ENCODE measurements at regions not wholly inside any gene's neighbourhood (a gene's known extent, or its start where the extent isn't known, plus 50 kb on each side); places are given as distances from the start of the nearest gene placed in this dataset.
"Not testable (repeated sequence)": the region's sequence is repeated elsewhere in the genome, so short reads cannot be mapped to it uniquely, and the experiment has no call there.

DNA sequence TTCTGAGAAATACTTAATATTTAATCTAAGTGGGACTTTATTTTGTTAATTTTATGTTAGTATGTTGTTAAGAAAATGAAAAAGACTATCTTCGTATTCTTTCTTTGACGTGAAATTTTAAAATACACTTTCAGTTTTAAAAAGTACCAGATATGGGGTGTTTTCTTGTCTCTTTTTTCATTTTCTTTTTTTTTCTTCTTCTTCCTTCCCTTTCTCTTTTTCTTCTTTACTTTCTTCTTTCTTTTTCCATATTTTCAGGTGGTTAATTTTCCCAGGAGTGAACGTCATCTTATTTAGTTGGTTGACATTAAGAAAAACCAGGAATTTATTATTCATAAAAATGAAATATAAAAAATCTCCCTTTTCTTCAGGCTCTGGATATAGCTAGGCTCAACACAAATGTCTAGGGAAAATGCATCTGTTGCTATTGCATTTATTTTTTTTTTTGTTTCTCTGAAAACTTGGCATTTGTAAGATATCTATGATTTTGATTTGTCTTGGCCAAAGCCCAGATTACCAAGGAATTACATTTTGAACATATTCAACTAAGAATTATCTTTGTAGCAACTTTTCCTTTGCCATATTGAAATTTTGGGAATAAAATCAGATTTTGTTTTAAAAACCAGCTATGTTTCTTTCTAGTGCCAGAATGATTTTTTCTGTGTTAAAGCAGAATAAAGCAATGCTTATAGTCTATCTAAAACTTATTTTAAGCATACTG, 241.3 kb upstream of the FOXP2 start:
- no peak for DNase-seq

DNA sequence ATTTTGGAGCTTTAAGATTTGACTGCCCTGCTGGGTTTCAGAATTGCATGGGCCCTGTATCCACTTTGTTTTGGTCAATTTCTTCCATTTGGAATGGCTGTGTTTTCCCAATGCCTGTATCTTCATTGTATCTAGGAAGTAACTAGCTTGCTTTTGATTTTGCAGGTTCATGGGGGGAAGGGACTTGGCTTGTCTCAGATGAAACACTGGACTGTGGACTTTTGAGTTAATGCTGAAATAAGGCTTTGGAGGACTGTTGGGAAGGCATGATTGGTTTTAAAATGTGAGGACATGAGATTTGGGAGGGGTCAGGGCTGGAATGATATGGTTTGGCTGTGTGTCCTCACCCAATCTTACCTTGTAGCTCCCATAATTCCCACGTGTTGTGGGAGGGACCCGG, 245.2 kb upstream of the FOXP2 start:
- DNase-seq: not testable (repeated sequence)

DNA sequence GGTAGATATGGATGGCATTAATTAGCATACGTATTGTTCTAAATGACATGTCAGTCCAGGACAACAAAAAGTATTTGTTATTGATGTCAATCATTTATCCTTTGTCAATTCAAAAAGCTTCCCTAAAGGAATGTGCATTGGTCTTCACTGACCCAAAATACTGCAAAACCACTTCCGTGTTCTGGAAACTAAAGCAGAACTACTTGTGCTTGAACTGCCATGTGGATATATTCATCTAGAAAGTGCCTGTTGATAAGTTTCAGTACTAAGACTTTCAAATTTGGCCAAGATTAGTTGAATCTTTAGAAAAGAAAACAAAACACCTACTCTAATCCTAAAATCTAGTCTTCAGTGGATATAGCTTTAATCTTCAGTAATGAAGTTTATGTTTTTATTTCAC, 242.1 kb upstream of the PPP1R3A start:
- DNase-seq: no peak

DNA sequence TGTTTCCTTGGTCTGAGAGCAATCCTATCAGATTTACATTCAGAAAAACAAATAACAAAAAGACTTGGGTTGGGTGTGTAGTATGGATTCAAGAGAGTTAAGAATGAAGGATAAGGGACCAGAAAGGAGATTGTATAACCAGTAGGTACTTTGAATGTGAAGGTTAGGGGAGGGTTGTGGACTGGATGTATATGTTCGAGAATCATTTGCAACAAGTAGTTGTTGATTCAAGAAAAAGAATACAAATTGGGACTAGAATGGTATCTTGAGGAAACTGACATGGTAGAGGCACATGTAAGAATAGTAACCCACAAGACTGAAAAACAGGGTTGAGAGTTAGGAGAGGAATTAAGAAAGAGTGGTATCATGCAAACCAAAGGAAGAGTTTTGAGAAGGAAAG, 240.0 kb upstream of the PPP1R3A start:
- no peak for DNase-seq

DNA sequence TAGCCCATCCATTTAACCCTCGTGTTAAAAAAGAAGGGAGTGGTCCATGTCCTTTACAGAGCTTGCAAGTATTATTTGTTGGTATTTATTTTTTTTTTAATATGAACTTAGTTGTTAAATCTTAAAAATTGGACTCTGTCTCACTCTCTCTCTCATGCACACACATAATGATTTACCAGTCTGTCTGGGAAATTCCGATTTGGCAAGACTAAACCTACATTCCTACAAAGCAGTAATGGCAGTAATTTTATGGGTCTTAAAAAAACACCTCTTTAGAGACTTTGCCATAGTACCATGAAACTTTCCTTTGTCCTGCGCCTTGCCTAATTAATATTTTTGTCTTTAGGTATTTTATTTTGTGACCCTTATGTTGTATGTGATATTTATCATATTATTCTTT, 239.5 kb upstream of the PPP1R3A start:
- no peak for DNase-seq

DNA sequence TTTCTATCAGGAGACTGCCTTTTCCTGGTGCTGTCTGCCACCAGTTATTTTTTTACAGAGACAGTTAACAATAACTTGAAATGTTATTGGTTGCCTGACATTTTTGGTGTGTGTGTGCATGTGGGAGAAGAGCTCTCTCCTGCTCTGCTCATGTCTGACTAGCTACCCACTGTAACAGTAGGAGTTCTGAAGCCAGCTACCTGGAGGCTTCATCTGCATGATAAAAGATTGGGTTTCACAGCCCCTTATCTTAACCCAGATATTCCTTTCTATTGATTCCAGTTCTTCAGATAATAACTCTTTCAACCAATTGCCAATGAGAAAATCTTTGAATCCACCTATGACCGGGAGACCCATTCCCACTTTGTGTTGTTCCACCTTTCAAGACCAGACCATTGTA, 237.4 kb upstream of the PPP1R3A start:
- DNase-seq: no peak

DNA sequence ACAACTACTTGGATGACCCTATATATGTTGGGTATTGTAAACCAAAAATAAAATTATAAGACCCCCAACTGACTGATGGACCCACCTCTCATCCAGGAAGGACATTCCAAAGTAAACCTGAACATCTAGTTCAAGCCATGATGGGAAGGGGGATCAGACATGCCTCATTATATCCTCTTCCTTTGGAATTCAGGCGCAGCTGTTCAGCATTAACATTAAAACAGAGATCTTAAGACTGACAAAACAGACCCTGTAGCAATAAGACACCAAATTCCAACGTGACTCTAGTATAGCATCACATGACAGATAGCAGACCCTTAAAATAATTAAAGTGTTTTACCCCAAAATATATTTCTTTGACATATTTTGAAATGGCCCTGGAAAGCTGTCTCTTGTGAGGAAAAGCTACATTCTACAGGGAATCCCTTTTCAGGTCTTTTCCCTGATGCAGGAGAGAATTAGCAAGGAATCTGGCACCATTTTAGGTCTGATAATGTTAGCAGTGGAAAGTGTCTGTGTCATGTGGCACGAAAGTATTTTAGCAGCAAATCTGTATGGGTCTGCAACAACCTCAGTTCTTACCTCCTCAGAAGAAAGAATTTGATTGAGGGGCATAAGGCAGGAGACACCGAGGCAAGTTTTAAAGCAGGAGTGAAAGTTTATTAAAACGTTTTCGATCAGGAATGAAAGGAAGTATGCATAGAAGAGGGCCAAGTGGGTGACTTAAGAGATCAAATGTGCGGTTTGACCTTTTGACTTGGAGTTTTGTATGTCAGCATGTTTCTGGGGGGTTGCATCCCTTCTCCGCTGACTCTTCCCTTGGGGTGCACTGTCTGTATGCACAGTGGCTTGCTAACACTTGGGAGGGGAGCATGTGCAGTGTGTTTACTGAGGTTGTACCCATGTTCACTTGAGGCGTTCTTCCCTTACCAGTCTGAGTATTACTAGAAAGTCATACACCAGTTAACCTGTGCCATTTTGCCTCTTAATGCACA, 236.6 kb upstream of the PPP1R3A start:
- no peak for DNase-seq

DNA sequence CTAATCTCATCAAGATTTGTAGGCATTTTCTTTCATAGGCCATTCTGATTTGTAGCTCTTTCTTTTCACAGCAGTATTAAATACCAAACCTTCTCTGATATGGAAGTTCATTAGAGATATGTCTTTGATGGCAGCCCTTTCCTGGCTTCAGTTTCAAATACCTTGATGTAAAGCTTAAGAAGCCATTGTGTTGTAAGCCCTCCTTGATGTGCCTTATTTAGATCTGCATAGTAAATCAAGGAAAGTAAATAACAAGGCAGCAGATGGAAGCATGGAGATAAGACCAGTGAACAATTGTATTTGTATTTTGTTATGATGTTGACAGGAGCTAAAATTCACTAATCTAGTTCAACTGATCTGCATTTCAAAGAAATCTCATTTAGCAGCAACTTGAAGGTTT, 234.9 kb upstream of the PPP1R3A start:
- no peak for DNase-seq

DNA sequence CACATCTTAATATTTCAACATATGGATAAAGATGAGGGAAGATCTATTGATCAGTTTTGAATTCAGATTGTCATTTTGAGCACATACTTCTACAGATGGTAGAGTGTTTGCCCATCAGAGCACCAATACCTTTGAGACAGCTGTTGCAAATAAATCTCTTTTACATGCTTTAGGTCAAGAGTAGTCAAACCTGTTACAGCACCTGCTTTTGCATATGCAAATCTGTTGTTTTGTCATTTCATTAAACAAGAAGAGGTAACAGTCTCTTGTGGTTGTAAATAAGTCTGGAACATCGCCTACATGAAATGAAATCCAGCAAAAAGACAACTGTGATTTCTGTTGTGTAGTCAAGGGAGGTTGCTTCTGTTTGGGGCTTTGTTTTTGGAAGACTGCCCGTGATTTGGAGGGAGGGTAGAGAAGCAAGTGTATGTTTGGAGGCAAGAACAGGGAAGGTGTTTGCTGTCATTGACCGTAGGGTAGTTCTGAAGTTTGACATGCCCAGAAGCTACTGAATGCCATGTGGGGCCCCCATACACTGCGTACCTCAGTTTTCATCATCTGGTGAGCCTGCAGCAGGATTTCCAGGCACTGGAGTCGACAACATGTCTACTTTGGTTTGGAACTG, 233.6 kb upstream of the PPP1R3A start:
- no peak for DNase-seq

DNA sequence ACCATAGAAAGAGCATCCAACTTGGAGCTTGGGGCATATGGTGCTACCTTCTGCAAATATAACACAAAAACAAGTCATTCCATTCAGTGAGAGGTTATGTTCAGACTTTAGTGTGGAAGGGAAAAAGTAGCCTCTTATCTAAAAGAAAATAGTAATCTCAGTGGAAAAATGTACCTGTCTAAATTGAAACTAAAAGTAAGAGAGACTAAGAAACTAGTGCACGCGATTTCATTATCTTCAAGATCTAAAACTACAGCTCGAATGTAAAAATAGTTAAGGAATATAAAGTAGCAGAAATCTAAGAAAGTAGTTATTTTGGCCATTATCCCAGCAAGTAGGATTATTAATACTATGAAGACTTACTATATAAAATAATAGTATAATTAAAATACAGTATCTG, 233.0 kb upstream of the PPP1R3A start:
- no peak for DNase-seq

DNA sequence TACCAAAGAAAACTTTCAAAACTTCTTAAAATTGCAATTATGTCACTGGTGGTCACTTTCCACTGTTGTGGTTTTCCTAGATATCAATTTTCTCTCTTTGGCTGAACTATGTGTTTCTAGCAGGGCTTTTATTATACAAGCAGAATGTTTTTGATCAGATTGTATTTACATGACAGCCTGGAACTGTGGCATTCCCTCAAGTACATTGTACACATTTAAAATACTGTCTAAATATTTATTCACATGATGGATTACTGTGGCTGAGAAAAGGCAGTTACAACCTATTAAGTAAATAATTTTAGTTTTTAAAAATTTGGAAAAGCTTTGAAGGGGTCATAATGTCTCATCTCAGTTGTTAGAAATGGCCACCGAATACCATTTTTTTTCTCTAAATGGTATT, 231.9 kb upstream of the PPP1R3A start:
- no peak for DNase-seq

DNA sequence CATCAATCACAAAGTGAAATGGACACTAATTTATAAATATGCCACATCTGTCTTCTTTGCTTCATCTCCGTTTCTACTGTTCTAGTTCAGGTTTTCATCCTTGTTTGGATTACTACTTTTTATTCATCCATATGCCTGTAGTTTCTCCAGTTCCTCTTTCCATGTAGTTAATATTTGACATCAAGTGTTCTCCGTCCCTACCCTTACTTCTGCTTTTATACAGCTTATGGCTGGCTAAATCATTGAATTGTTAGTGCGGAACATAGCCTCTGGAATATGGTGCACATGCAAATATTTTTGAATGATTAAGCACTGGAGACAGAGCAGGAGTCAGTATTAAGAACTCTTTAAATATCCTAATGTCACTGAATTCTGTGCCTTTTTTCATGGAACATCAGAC, 230.0 kb upstream of the PPP1R3A start:
- DNase-seq: no peak

DNA sequence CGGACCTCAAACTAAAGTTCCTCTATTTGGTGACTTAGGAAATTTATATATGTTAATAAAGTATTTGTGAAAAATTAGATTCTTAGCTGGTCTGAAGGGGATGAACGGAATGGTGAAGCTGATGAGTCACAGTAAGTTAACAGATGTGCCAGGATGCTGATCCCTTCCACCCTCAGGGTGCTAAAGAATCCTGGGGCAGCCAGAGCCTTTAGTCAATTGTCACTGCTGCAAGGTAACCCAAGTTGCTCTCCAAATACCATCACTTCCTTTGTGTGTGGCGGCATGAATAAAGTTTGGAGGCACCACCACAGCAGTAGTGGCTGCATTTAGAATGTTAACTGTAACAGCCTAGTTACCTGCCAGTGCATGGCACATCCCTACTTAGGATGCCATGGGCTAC, 222.6 kb upstream of the PPP1R3A start:
- no peak for DNase-seq

DNA sequence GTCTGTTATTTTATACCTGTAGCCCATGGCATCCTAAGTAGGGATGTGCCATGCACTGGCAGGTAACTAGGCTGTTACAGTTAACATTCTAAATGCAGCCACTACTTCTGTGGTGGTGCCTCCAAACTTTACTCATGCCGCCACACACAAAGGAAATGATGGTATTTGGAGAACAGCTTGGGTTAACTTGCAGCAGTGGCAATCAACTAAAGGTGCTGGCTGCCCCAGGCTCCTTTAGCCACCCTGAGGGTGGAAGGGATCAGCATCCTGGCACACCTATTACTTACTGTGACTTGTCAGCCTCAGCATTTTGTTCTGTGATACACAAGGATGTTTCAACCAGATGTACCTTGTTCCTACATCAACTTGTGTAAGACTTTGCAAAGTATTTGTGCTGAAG, 221.8 kb upstream of the PPP1R3A start:
- DNase-seq: no peak

DNA sequence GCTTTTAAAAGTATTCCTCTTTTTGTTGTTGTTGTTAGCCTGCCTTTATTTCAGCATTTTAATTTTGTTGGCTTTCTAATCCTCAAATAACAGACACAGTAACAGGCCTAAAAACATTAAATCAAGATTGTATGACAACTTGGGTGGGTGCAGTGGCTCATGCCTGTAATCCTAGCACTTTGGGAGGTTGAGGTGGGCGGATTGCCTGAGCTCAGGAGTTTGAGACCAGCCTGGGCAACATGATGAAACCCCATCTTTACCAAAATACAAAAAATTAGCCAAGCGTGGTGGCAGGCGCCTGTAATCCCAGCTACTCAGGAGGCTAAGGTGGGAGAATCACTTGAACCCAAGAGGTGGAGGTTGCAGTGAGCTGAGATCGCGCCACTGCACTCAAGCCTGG, 220.9 kb upstream of the PPP1R3A start:
- not testable (repeated sequence) for DNase-seq

DNA sequence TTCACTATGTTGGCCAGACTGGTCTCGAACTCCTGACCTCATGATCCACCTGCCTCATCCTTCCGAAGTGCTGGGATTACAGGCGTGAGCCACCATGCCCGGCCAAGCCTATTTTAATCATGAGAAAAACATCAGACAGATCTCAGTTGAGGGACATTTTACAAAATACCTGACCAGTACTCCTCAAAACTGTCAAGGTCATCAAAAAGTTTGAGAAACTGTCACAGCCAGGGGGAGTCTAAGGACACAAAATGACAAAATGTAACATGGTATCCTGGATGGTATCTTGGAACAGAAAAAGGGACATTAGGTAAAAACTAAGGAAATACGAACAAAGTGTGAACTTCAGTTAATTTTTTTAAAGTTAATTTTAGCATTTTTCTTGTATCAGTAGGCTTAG, 219.8 kb upstream of the PPP1R3A start:
- no peak for DNase-seq

DNA sequence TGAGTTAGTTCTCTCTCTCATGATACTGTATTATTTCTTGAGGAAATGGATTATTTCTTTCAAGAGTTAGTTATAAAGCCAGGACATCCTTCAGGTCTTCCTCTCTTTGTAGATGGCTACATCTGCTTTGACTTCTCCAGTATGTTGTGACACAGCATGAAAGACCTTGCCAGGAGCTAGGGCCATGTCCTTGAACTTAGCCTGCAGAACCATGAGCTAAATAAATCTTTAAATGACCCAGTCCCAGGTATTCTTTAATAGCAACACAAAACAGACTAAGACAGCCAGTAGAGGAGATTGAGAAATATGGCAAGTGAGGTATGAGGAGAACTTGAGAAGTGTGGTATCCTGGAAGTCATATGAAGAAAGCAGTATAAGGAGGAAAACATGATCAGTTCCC, 214.9 kb upstream of the PPP1R3A start:
- DNase-seq: no peak

DNA sequence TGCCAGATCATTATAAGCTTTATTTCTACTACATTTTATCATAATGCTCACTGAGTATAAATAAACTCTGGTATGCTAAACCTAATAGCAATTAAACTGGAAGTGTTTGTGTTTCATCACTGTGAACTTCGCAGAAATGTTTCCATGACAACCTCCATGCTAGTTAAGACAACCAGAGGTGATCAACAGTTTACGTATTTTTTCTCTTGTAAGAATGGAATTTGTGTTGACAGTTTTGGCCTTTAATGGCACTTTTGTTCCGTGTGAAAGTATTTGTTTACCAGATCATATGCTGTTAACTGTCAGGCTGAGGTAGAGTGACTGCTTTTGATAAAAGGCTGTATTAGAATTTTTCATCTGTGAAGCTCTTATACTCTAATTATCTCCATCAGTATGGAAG, 212.1 kb upstream of the PPP1R3A start:
- DNase-seq: no peak

DNA sequence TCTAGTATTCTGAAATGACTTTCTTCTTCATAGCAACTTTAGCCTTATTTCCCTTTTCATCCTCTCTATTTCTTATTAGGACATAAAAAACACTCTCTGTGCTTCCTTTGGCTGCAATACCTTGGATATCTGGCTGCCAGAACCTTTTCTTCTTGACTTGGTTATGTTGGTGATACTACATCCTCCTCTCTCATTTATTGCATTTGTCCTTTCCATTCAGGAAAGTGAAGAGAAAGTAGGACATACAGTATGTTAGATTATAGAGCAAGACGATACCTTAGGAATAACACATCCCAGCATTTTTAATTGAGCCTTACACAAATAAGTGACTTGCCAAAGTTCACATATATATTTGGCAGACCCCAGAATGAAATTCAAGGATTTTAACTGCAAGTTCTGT, 210.1 kb upstream of the PPP1R3A start:
- DNase-seq: no peak

DNA sequence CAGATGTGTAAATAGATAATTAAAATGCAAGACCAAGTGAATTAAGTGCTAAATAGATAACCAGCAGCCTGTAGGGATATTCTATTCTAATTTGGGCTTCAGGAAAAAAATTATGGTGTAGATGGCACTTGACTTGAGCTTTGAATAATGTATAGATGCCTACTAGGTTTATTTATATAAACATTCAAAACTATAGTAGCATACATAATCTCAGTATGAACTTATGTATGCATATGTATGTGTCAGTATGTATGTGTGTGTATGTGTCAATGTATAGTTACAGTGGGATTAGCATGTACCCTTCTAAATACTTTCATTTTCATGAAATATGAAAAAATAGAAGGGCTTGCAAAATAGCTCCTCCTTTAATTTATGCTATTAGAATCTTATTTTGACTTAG, 207.3 kb upstream of the PPP1R3A start:
- DNase-seq: no peak

DNA sequence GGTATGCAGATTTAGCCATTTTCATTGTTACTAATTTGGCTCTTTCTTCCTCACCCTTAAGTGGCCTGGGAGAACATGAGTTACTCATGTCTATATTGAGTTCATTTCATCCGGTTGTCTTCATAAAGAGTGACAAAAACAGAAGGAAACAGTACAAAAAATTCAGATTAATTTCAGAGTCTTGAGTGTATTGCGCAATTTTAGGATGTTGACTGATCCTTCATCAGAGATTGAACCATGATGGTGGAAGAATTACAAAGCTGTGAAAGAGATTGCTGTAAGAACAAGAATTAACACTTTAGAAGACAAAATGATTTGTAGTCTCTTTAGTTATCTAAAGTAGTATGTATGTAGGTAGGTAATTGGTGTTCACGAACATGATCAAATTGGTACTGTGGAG, 194.0 kb upstream of the PPP1R3A start:
- no peak for DNase-seq

DNA sequence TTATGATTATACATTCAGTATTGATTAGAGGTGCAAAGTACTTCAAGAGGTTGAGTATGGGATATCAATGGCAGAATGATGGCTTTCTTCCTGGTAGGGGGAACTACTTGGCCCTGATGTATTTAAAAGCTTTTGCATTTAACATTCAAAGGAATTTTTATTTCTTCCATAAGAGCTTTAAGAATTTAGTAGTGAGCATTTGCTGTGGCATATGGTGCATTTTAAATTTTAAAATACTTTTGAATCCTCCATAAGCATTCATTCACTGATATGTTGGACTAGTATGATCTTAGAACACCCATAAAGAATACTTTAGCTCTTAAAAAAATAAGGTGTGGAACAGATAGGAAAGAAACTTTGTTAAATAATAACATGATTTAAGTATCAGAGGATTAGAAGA, 191.9 kb upstream of the PPP1R3A start:
- no peak for DNase-seq

DNA sequence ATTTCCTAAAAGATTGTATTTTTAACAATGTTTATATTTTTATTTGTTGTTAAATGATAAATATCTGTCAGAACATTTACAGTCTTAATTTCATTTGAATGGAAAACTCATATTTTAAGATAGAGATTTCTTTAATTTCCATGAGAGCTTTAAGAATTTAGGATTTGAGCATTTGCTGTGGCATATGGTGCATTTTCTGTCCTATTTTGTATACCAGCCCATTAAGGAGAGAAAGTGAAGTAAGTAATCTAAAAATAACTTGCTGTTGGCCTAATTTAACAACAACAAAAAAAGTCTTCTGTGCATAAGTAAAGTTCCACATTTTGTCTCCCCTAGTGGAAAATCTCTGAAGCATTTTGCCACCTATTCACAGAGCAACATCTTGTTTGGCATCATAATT, 190.9 kb upstream of the PPP1R3A start:
- DNase-seq: no peak

DNA sequence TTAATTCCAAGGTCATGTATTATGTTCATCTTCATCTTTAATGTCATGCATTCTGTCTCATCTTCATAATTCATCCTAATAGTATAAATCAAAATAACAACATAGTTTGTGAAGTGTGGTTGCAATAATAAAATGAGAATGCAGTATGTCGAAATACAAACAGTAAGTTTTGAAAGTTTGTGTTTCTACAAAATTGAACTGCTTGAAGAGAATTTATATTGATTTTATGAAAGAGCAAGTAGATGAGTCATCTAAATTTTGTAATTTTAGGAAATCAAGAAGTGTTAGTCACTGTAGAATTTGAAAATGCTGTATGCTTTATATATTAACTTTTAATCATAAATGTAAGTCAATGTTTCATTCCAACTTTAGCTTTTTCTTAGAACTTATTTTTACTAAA, 190.5 kb upstream of the PPP1R3A start:
- DNase-seq: no peak

All from NCI-H146 (cell line).